Body of pancreas (tissue), 4 donors: ENCODE measurements at regions not wholly inside any gene's neighbourhood (a gene's known extent, or its start where the extent isn't known, plus 50 kb on each side); places are given as distances from the start of the nearest gene placed in this dataset.

ENCODE experiments used
- POLR2A ChIP-seq, 3 donors: fragments of 450-650 bp; IDR thresholded peaks; one replicate each; pipeline ENCODE4 v1.6.1; 2016; ENCODE audit warnings: antibody characterized with exemption in 3 of 3, mild to moderate bottlenecking in 2 of 3
- TF ChIP-seq, protein P1 (sequence below), 7 experiments: fragments of 450-650 bp in 4 of 7; fragments of 200-600 bp in 3 of 7; sonication (generic) in 3 of 7; IDR thresholded peaks; one replicate each; pipeline ENCODE4 v1.5.1; 2016 to 2019; ENCODE audit warnings: antibody characterized with exemption in 7 of 7

DNA sequence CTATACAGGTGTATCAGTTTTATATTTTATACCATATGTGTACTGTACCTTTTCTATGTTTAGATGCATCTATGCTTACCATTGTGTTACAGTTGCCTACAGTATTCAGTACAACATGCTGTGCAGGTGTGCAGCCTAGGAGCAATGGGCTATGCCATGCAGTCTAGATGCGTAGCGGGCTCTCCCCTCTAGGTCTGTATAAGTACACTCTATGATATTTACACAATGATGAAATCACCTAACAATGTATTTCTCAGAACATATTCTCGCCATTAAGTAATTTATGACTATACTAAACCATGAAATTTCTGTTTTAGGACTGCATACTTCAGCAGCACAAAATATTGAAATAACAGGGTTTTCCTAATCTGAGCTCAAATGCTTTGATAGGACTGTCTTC is 179.6 kb downstream of the RFC3 start:
- no peak for TF ChIP-seq POLR2A (IDR thresholded peaks at IDR 0.05)
- TF ChIP-seq, protein P1, sequence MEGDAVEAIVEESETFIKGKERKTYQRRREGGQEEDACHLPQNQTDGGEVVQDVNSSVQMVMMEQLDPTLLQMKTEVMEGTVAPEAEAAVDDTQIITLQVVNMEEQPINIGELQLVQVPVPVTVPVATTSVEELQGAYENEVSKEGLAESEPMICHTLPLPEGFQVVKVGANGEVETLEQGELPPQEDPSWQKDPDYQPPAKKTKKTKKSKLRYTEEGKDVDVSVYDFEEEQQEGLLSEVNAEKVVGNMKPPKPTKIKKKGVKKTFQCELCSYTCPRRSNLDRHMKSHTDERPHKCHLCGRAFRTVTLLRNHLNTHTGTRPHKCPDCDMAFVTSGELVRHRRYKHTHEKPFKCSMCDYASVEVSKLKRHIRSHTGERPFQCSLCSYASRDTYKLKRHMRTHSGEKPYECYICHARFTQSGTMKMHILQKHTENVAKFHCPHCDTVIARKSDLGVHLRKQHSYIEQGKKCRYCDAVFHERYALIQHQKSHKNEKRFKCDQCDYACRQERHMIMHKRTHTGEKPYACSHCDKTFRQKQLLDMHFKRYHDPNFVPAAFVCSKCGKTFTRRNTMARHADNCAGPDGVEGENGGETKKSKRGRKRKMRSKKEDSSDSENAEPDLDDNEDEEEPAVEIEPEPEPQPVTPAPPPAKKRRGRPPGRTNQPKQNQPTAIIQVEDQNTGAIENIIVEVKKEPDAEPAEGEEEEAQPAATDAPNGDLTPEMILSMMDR (IDR thresholded peaks at IDR 0.05) = no peak
